MCF 10A (cell line): ENCODE measurements at regions not wholly inside any gene's neighbourhood (a gene's known extent, or its start where the extent isn't known, plus 50 kb on each side); places are given as distances from the start of the nearest gene placed in this dataset.

Experiments
- BruUV-seq: library from RNA; stranded (reverse); fragments of 400-500 nt; replicated peaks from 2 replicates; lab custom pipeline; 2021; lab: Mats Ljungman, UMichigan
- CTCF ChIA-PET: fragments of 300-600 bp; sonication (Branson Sonifier 250); formaldehyde crosslinking; extraction: SDS; loops from one replicate; lab custom pipeline; 2021; ENCODE audit warnings: antibody characterized with exemption, inconsistent platforms; lab: Yijun Ruan, JAX
- POLR2A ChIA-PET: fragments of 300-600, 350-650 bp; sonication (Branson Sonifier 250); formaldehyde crosslinking; extraction: SDS; loops from one replicate; lab custom pipeline; 2020; ENCODE audit warnings: antibody characterized with exemption, inconsistent platforms; lab: Yijun Ruan, JAX
- DNase-seq: peaks from one replicate; pipeline ENCODE4 v3.0.0-alpha.2; 2018; ENCODE audit not compliant: unreplicated experiment
- H3K27ac Mint-ChIP-seq: one replicate; pipeline ENCODE4 v1.8.0; 2022; ENCODE audit warnings: mild to moderate bottlenecking, low read depth, mixed read lengths; ENCODE audit not compliant: unreplicated experiment
- H3K27me3 Mint-ChIP-seq: one replicate; pipeline ENCODE4 v1.8.0; 2022; ENCODE audit warnings: mixed read lengths; ENCODE audit not compliant: insufficient read depth, unreplicated experiment
- H3K36me3 Mint-ChIP-seq: one replicate; pipeline ENCODE4 v1.8.0; 2022; ENCODE audit warnings: mild to moderate bottlenecking, moderate library complexity, mixed read lengths; ENCODE audit not compliant: insufficient read depth, unreplicated experiment
- H3K4me1 Mint-ChIP-seq: one replicate; pipeline ENCODE4 v1.8.0; 2022; ENCODE audit warnings: mixed read lengths; ENCODE audit not compliant: insufficient read depth, unreplicated experiment
- H3K4me3 Mint-ChIP-seq: one replicate; pipeline ENCODE4 v1.8.0; 2022; ENCODE audit warnings: mild to moderate bottlenecking, moderate library complexity, mixed read lengths; ENCODE audit not compliant: unreplicated experiment
- H3K9me3 Mint-ChIP-seq: one replicate; pipeline ENCODE4 v1.8.0; 2022; ENCODE audit warnings: mixed read lengths; ENCODE audit not compliant: unreplicated experiment
- intact Hi-C: fragments of 100-400 bp; cut with micrococcal nuclease; formaldehyde crosslinking; loops from 2 replicates; pipeline ENCODE4 v1.14.1; 2022
- TF ChIP-seq, protein P1 (sequence below): fragments of 200-600 bp; IDR thresholded peaks from one replicate; pipeline ENCODE4 v1.8.0; 2022; ENCODE audit warnings: antibody characterized with exemption, mild to moderate bottlenecking; ENCODE audit not compliant: unreplicated experiment

DNA sequence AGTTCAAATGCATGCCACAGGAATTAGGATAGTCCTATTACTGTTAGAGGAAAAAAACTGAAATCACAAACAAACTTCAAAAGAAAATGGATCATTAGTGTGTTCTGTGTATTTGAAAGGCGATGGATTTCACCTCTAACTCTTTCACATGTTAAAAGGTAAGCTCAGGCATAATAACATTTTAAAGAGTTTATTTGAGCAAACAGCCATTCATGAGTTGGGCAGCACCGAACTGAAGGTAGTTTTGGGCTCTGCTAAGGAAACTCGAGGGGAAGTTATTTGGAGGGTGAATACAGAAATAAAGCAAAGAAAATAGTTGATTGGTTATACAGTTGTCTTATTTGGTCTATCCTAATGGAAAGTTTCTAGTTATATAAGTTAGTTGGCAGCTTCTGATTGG lies 546.5 kb upstream of the POU3F2 start:
- POLR2A ChIA-PET, result no interaction called here

DNA sequence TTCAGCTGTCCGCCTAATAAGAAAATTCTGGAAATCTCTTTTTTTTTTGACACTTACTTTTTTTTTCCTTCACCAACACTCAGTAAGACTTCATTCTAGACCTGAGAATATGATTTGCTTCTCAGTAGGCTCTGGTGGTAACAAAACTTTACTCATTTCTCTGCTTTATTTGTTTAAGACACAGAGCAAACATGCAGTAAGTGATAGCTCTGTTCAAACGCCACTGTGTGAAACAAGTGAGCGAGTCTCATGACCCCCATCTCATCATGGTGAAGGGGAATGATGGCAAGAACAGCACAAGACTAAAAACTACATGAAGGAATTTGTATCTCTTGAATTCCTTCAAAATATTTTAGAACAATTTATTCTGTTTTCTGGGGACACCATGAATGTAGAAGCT lies 541.6 kb upstream of the POU3F2 start:
- no TSS peak for BruUV-seq
- DNase-seq, result no peak
- H3K4me1 Mint-ChIP-seq, result no peaks in the 10 kb centered on the region
- no peaks in the 10 kb centered on the region for H3K27me3 Mint-ChIP-seq
- no peaks in the 10 kb centered on the region for H3K9me3 Mint-ChIP-seq
- intact Hi-C loops, result no loop called here
- TF ChIP-seq, protein P1, sequence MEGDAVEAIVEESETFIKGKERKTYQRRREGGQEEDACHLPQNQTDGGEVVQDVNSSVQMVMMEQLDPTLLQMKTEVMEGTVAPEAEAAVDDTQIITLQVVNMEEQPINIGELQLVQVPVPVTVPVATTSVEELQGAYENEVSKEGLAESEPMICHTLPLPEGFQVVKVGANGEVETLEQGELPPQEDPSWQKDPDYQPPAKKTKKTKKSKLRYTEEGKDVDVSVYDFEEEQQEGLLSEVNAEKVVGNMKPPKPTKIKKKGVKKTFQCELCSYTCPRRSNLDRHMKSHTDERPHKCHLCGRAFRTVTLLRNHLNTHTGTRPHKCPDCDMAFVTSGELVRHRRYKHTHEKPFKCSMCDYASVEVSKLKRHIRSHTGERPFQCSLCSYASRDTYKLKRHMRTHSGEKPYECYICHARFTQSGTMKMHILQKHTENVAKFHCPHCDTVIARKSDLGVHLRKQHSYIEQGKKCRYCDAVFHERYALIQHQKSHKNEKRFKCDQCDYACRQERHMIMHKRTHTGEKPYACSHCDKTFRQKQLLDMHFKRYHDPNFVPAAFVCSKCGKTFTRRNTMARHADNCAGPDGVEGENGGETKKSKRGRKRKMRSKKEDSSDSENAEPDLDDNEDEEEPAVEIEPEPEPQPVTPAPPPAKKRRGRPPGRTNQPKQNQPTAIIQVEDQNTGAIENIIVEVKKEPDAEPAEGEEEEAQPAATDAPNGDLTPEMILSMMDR, result no peak
- CTCF ChIA-PET, result no interaction called here
- H3K4me3 Mint-ChIP-seq, result no peak overlapping the region
- POLR2A ChIA-PET, result interaction anchor here (0.7 kb wide), 1 partner anchor 75 kb away, joined by 3 read pairs; no protein-coding TSS in a partner anchor
- H3K36me3 Mint-ChIP-seq, result no peaks in the 10 kb centered on the region
- H3K27ac Mint-ChIP-seq, result no peak overlapping the region

More for the DNA sequence above, 546.5 kb upstream of the POU3F2 start:
- no peak overlapping the region for H3K27ac Mint-ChIP-seq
- no peak overlapping the region for H3K4me3 Mint-ChIP-seq
- DNase-seq, result no peak
- TF ChIP-seq, protein P1, result no peak
- no peaks in the 10 kb centered on the region for H3K4me1 Mint-ChIP-seq
- CTCF ChIA-PET, result no interaction called here
- H3K9me3 Mint-ChIP-seq, result no peaks in the 10 kb centered on the region
- H3K27me3 Mint-ChIP-seq, result peaks cover 7% of the 10 kb centered on the region
- intact Hi-C loops, result no loop called here
- no peaks in the 10 kb centered on the region for H3K36me3 Mint-ChIP-seq
- no TSS peak for BruUV-seq

DNA sequence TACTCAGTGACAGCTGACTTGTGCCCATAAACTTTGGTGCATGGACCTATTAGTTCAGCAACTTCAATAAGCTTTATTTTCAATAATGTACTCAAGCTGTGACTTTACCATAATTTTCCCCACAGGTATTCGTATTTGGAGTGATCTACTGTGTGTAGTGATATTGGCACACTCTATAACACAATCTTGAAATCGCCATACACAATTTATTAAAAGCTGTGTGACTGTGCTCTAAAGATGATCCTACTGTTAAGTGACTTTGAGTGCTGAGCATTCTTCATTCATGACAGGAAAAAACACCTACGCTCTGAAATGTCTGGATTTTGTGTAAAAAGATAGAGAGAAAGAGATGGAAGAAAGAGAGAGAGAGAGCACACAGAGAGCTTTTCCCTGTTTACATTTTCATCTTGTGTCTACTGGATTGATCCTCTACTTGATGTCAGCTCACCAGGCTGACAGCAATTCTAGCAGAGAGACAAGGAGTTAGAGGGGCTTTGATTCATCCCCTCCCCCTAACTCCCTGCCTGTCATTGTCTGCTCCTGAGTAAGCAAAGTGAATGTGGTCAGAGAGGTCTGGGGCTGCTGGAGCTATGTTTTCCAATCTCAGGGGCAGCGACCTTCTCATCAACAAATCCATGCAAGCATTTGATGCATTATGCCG lies 538.7 kb upstream of the POU3F2 start:
- ChIA-PET CTCF (interaction anchor here (0.5 kb wide), 1 partner anchor 1726 kb away, joined by 4 read pairs; no protein-coding TSS in a partner anchor), POLR2A (no interaction called here)
- BruUV-seq, result no TSS peak
- Mint-ChIP-seq H3K27ac (no peak overlapping the region), H3K4me1 (no peaks in the 10 kb centered on the region), H3K4me3 (no peak overlapping the region), H3K36me3 (no peaks in the 10 kb centered on the region), H3K9me3 (no peaks in the 10 kb centered on the region), H3K27me3 (no peaks in the 10 kb centered on the region)
- intact Hi-C loops, result no loop called here
- TF ChIP-seq, protein P1, result no peak
- DNase-seq, result no peak

DNA sequence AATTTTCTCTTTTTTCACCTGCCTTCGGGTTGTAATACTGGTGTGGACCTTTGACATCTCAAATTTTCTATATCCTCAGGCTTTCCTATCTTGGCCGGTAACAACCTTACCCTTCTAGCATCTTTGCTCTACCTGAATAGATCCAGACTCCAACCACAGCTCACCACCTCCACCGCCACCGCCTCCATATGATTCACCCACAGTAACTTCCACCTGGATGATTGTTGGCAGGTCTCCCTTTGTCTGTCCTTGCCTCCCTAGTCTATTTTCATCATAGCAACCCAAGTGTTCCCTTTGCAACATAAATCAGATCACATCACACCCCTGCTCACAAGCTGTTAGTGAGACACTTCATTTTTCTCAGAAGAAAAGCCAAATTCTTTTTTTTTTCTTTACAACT lies 525.8 kb upstream of the POU3F2 start:
- H3K9me3 Mint-ChIP-seq, result no peaks in the 10 kb centered on the region
- TF ChIP-seq, protein P1, result no peak
- no peak overlapping the region for H3K27ac Mint-ChIP-seq
- H3K36me3 Mint-ChIP-seq, result no peaks in the 10 kb centered on the region
- H3K4me3 Mint-ChIP-seq, result no peak overlapping the region
- H3K27me3 Mint-ChIP-seq, result no peaks in the 10 kb centered on the region
- DNase-seq, result no peak
- CTCF ChIA-PET, result interaction anchor here (0.6 kb wide), 1 partner anchor 1058 kb away, joined by 4 read pairs; no protein-coding TSS in a partner anchor
- H3K4me1 Mint-ChIP-seq, result no peaks in the 10 kb centered on the region
- no TSS peak for BruUV-seq
- intact Hi-C loops, result no loop called here
- POLR2A ChIA-PET, result interaction anchor here (0.6 kb wide), 1 partner anchor 12 kb away, joined by 3 read pairs; no protein-coding TSS in a partner anchor
